ENCODE measurements at regions not wholly inside any gene's neighbourhood (a gene's known extent, or its start where the extent isn't known, plus 50 kb on each side); places are given as distances from the start of the nearest gene placed in this dataset.

- no peak for TF ChIP-seq CTCF (IDR thresholded peaks at IDR 0.05)
- no peak for TF ChIP-seq POLR2AphosphoS5 (IDR thresholded peaks at IDR 0.05)
- no peak for TF ChIP-seq EP300 (IDR thresholded peaks at IDR 0.05)
These were observed 344.5 kb upstream of the RASGEF1B start for GRCh38 chr4:81816031-81816761.
